ENCODE measurements at regions not wholly inside any gene's neighbourhood (a gene's known extent, or its start where the extent isn't known, plus 50 kb on each side); places are given as distances from the start of the nearest gene placed in this dataset.
"Not testable (repeated sequence)": the region's sequence is repeated elsewhere in the genome, so short reads cannot be mapped to it uniquely, and the experiment has no call there.

- no peak for DNase-seq
Measured at GRCh38 chr6:93932175-93932574, 512.8 kb upstream of the EPHA7 start.

- no peak for DNase-seq
Measured at GRCh38 chr6:93927731-93928130, 508.4 kb upstream of the EPHA7 start.

- DNase-seq = no peak
Measured at GRCh38 chr6:93919365-93919764, 500.0 kb upstream of the EPHA7 start.

GRCh38 chr6:93918258-93918657 is 498.9 kb upstream of the EPHA7 start:
- no peak for DNase-seq

GRCh38 chr6:93917216-93917615 is 497.9 kb upstream of the EPHA7 start:
- DNase-seq = no peak

GRCh38 chr6:93916716-93917115 is 497.4 kb upstream of the EPHA7 start:
- DNase-seq = no peak

GRCh38 chr6:93915961-93916360 is 496.6 kb upstream of the EPHA7 start:
- DNase-seq = no peak

GRCh38 chr6:93902517-93902916 is 483.2 kb upstream of the EPHA7 start:
- no peak for DNase-seq

GRCh38 chr6:93900142-93900541 is 480.8 kb upstream of the EPHA7 start:
- DNase-seq = no peak

GRCh38 chr6:93896081-93896480 is 476.7 kb upstream of the EPHA7 start:
- no peak for DNase-seq

GRCh38 chr6:93894521-93894920 is 475.2 kb upstream of the EPHA7 start:
- DNase-seq = no peak

GRCh38 chr6:93889713-93890112 is 470.4 kb upstream of the EPHA7 start:
- DNase-seq = no peak

- no peak for DNase-seq
Measured at GRCh38 chr6:93886416-93886815, 467.1 kb upstream of the EPHA7 start.

GRCh38 chr6:93859971-93860370 is 440.6 kb upstream of the EPHA7 start:
- DNase-seq = no peak

GRCh38 chr6:93858213-93858612 is 438.9 kb upstream of the EPHA7 start:
- DNase-seq = no peak

GRCh38 chr6:93849857-93850256 is 430.5 kb upstream of the EPHA7 start:
- no peak for DNase-seq

- DNase-seq = no peak
Measured at GRCh38 chr6:93848031-93848742, 428.8 kb upstream of the EPHA7 start.

GRCh38 chr6:93842178-93842577 is 422.8 kb upstream of the EPHA7 start:
- no peak for DNase-seq

GRCh38 chr6:93835451-93836145 is 416.2 kb upstream of the EPHA7 start:
- DNase-seq = not testable (repeated sequence)

GRCh38 chr6:93835026-93835425 is 415.7 kb upstream of the EPHA7 start:
- DNase-seq = not testable (repeated sequence)

- DNase-seq = not testable (repeated sequence)
Measured at GRCh38 chr6:93833326-93833725, 414.0 kb upstream of the EPHA7 start.

- DNase-seq = not testable (repeated sequence)
Measured at GRCh38 chr6:93829757-93830156, 410.4 kb upstream of the EPHA7 start.

- no peak for DNase-seq
Measured at GRCh38 chr6:93829009-93829408, 409.6 kb upstream of the EPHA7 start.

GRCh38 chr6:93828553-93828952 is 409.2 kb upstream of the EPHA7 start:
- DNase-seq = no peak
